ACC112 (cell line): ENCODE measurements at regions not wholly inside any gene's neighbourhood (a gene's known extent, or its start where the extent isn't known, plus 50 kb on each side); places are given as distances from the start of the nearest gene placed in this dataset.
"Not testable (repeated sequence)": the region's sequence is repeated elsewhere in the genome, so short reads cannot be mapped to it uniquely, and the experiment has no call there.

Source experiments
- H2AFZ ChIP-seq: fragments of 200-600 bp; sonication (generic); one replicate; pipeline ENCODE4 v1.6.0; 2017; ENCODE audit warnings: antibody characterized with exemption, low read length; ENCODE audit not compliant: unreplicated experiment
- H3K27ac ChIP-seq: fragments of 200-600 bp; sonication (generic); 2 replicates; pipeline ENCODE4 v1.5.1; 2014; ENCODE audit warnings: low read depth, mild to moderate bottlenecking, antibody characterized with exemption, low read length, moderate library complexity
- H3K27me3 ChIP-seq: fragments of 200-600 bp; sonication (generic); 2 replicates; pipeline ENCODE4 v1.6.1; 2014; ENCODE audit warnings: mild to moderate bottlenecking, antibody characterized with exemption, low read length, moderate library complexity, mixed read lengths; ENCODE audit not compliant: insufficient read depth
- H3K36me3 ChIP-seq: fragments of 200-600 bp; sonication (generic); 2 replicates; pipeline ENCODE4 v1.6.1; 2016; ENCODE audit warnings: mild to moderate bottlenecking, antibody characterized with exemption, low read length, moderate library complexity, mixed read lengths; ENCODE audit not compliant: insufficient read depth
- H3K4me1 ChIP-seq: fragments of 200-600 bp; sonication (generic); one replicate; pipeline ENCODE4 v1.6.1; 2016; ENCODE audit warnings: low read length, mixed read lengths; ENCODE audit not compliant: insufficient read depth, unreplicated experiment, control insufficient read depth
- H3K4me3 ChIP-seq: fragments of 200-600 bp; sonication (generic); 2 replicates; pipeline ENCODE4 v1.5.1; 2014; ENCODE audit warnings: mild to moderate bottlenecking, low read depth, low read length
- H3K79me2 ChIP-seq: fragments of 200-600 bp; sonication (generic); one replicate; pipeline ENCODE4 v1.6.0; 2016; ENCODE audit warnings: low read length; ENCODE audit not compliant: control insufficient read depth, unreplicated experiment, insufficient read depth

DNA sequence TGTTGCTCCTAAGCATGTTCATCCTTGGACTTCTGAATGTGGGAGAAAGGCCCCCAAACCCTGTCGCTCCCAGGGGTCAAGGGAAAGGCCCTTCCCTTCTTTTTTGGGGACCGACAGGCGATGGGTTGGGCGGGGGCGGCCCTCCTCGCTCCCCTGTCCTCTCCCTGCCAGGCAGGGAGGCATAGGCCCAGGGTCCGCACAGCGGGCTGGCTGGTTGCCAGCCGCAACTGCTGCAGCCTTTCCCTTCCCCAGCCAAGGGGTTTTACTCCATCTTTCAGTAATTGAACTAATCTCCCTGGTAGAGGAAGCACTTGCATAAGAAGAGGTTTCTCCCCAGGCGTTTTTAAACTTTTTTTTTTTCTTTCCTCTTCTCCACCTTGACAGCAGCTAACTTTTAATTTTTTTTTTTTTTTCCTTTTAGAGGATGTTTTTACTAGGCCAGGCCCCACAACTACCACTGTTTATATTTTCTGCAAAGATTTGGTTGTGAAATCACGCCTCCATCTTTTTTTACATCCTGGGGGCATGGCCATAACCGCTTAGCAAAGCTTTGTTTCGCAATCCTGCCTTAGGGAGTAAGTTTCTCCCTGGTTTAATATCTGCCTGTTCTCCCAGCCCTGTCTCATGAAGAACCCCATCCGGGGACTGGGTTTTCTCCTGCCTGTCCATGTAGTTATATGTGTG lies 216.9 kb upstream of the ZNF608 start:
- H3K4me3 ChIP-seq = no peak overlapping the region
- no peak overlapping the region for H3K27ac ChIP-seq
- H2AFZ ChIP-seq = peak overlapping the region; percentile 7

DNA sequence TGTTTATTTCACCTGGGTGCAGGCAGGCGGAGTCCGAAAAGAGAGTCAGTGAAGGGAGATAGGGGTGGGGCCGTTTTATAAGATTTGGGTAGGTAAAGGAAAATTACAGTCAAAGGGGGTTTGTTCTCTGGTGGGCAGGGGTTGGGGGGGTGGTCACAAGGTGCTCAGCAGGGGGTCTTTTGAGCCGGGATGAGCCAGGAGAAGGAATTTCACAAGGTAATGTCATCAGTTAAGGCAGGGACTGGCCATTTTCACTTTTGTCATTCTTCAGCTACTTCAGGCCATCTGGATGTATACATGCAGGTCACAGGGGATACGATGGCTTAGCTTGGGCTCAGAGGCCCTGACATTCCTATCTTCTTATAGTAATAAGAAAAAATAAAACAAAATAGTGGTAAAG lies 220.3 kb upstream of the ZNF608 start:
- H3K79me2 ChIP-seq, H3K27ac ChIP-seq, H3K36me3 ChIP-seq, H3K4me1 ChIP-seq, H3K27me3 ChIP-seq, H2AFZ ChIP-seq, H3K4me3 ChIP-seq: not testable (repeated sequence)

More for the DNA sequence above, 216.9 kb upstream of the ZNF608 start:
- Histone ChIP-seq H3K79me2 (no peaks in the 10 kb centered on the region), H3K36me3 (no peaks in the 10 kb centered on the region), H3K4me1 (peaks cover 4% of the 10 kb centered on the region), H3K27me3 (no peaks in the 10 kb centered on the region)

- not testable (repeated sequence) for H3K79me2 ChIP-seq, H3K27ac ChIP-seq, H3K4me1 ChIP-seq, H3K4me3 ChIP-seq, H3K36me3 ChIP-seq, H2AFZ ChIP-seq, H3K27me3 ChIP-seq
These were observed 223.9 kb upstream of the ZNF608 start for GRCh38 chr5:124970381-124970780.

GRCh38 chr5:124972703-124973102 lies 226.3 kb upstream of the ZNF608 start:
- no peaks in the 10 kb centered on the region for H3K36me3 ChIP-seq
- no peaks in the 10 kb centered on the region for H3K79me2 ChIP-seq
- H2AFZ ChIP-seq = no peak overlapping the region
- no peak overlapping the region for H3K27ac ChIP-seq
- H3K4me3 ChIP-seq = no peak overlapping the region
- no peaks in the 10 kb centered on the region for H3K4me1 ChIP-seq
- no peaks in the 10 kb centered on the region for H3K27me3 ChIP-seq

DNA sequence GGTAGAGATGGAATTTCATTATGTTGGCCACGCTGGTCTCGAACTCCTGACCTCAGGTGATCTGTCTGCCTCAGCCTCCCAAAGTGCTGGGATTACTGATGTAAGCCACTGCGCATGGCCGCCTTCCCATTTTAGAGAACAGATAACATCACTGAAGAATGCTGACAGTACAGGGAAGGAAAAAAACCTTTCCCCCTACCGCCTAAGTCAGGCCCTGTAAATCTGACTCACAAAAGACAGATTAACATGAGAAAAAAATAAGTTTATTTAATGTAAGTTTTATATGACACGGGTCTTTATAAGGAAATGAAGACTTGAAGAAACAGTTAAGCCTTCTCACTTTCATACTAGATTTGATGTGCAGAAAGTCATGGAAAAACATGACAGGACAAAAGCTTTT lies 227.2 kb upstream of the ZNF608 start:
- no peak overlapping the region for H2AFZ ChIP-seq
- H3K27ac ChIP-seq = no peak overlapping the region
- H3K27me3 ChIP-seq = no peaks in the 10 kb centered on the region
- H3K4me1 ChIP-seq = no peaks in the 10 kb centered on the region
- H3K79me2 ChIP-seq = no peaks in the 10 kb centered on the region
- H3K4me3 ChIP-seq = no peak overlapping the region
- H3K36me3 ChIP-seq = no peaks in the 10 kb centered on the region

GRCh38 chr5:124976086-124976485 lies 229.6 kb upstream of the ZNF608 start:
- no peaks in the 10 kb centered on the region for H3K4me1 ChIP-seq
- H3K79me2 ChIP-seq = no peaks in the 10 kb centered on the region
- no peak overlapping the region for H3K4me3 ChIP-seq

GRCh38 chr5:124979251-124979650 lies 232.8 kb upstream of the ZNF608 start:
- H3K27ac ChIP-seq = no peak overlapping the region
- H3K36me3 ChIP-seq = no peaks in the 10 kb centered on the region
- no peak overlapping the region for H3K4me3 ChIP-seq
- no peaks in the 10 kb centered on the region for H3K27me3 ChIP-seq
- H3K79me2 ChIP-seq = no peaks in the 10 kb centered on the region
- no peak overlapping the region for H2AFZ ChIP-seq
- H3K4me1 ChIP-seq = no peaks in the 10 kb centered on the region

More at GRCh38 chr5:124976086-124976485, 229.6 kb upstream of the ZNF608 start:
- H2AFZ ChIP-seq = no peak overlapping the region
- no peaks in the 10 kb centered on the region for H3K36me3 ChIP-seq
- no peaks in the 10 kb centered on the region for H3K27me3 ChIP-seq
- H3K27ac ChIP-seq = no peak overlapping the region

GRCh38 chr5:124980163-124980941 lies 233.9 kb upstream of the ZNF608 start:
- Histone ChIP-seq H2AFZ (no peak overlapping the region), H3K36me3 (no peaks in the 10 kb centered on the region), H3K4me3 (no peak overlapping the region), H3K4me1 (no peaks in the 10 kb centered on the region), H3K27ac (no peak overlapping the region), H3K79me2 (no peaks in the 10 kb centered on the region), H3K27me3 (no peaks in the 10 kb centered on the region)

GRCh38 chr5:124981901-124982300 lies 235.5 kb upstream of the ZNF608 start:
- H2AFZ ChIP-seq = no peak overlapping the region
- H3K4me1 ChIP-seq = no peaks in the 10 kb centered on the region
- no peak overlapping the region for H3K27ac ChIP-seq
- H3K36me3 ChIP-seq = no peaks in the 10 kb centered on the region
- H3K79me2 ChIP-seq = no peaks in the 10 kb centered on the region
- no peak overlapping the region for H3K4me3 ChIP-seq
- no peaks in the 10 kb centered on the region for H3K27me3 ChIP-seq

- no peaks in the 10 kb centered on the region for H3K4me1 ChIP-seq
These were observed 239.7 kb upstream of the ZNF608 start for GRCh38 chr5:124986170-124986569.

DNA sequence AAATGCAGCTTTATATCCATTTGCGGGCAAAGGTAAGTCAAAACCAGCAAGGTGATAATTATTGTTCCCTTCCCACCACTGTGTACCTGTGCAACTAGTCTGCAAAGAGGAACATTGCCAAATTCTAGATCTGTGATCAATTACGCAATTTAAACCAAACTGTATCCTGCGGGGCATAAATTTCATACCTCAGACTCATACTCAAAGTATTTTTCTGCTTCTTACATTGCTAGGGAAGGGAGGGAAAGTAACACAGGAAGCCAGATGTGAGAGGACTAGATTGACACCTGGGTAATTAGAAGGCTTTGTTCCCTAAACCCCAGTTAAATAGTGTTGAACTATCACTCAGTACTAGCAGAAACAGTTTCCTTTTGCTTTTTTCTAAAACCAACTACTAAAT lies 240.2 kb upstream of the ZNF608 start:
- Histone ChIP-seq H3K4me3 (no peak overlapping the region), H3K36me3 (no peaks in the 10 kb centered on the region), H3K79me2 (no peaks in the 10 kb centered on the region), H3K27ac (no peak overlapping the region), H3K27me3 (no peaks in the 10 kb centered on the region), H3K4me1 (no peaks in the 10 kb centered on the region), H2AFZ (no peak overlapping the region)

More at GRCh38 chr5:124986170-124986569, 239.7 kb upstream of the ZNF608 start:
- no peaks in the 10 kb centered on the region for H3K27me3 ChIP-seq
- H2AFZ ChIP-seq = no peak overlapping the region
- H3K36me3 ChIP-seq = no peaks in the 10 kb centered on the region
- no peaks in the 10 kb centered on the region for H3K79me2 ChIP-seq
- H3K27ac ChIP-seq = no peak overlapping the region
- no peak overlapping the region for H3K4me3 ChIP-seq
